Psoas muscle (tissue), 7 donors: ENCODE measurements at regions not wholly inside any gene's neighbourhood (a gene's known extent, or its start where the extent isn't known, plus 50 kb on each side); places are given as distances from the start of the nearest gene placed in this dataset.

ENCODE experiments used
- ATAC-seq, 4 donors: fragments of 200-7000 bp; cut with Tn5 transposase; one replicate each; pipeline ENCODE4 v1.9.1; 2020; ENCODE audit warnings: moderate library complexity in 3 of 4, mild to moderate bottlenecking in 2 of 4
- DNase-seq, 2 donors: peaks; one replicate each; pipeline ENCODE4 v3.0.0-alpha.2; 2020
- H3K27ac ChIP-seq: fragments of 200-600 bp; one replicate; pipeline ENCODE4 v1.8.0; 2022
- H3K27me3 ChIP-seq, 3 donors: fragments of 200-600 bp in 1 of 3; one replicate each; pipeline versions ENCODE4 v1.6.1 to v1.8.0; 2013 to 2022; ENCODE audit warnings: low read length in 2 of 3, mild to moderate bottlenecking in 2 of 3, moderate library complexity in 1 of 3; ENCODE audit not compliant: insufficient read depth in 3 of 3
- H3K36me3 ChIP-seq, 2 donors: fragments of 200-600 bp in 1 of 2; one replicate each; pipeline versions ENCODE4 v1.6.1 to v1.8.0; 2013 to 2022; ENCODE audit warnings: low read depth in 1 of 2, mild to moderate bottlenecking in 1 of 2, moderate library complexity in 1 of 2; ENCODE audit not compliant: insufficient read depth in 1 of 2
- H3K4me1 ChIP-seq: fragments of 200-600 bp; one replicate; pipeline ENCODE4 v1.8.0; 2022
- H3K4me3 ChIP-seq: fragments of 200-600 bp; one replicate; pipeline ENCODE4 v1.8.0; 2022; ENCODE audit warnings: mild to moderate bottlenecking
- H3K9me3 ChIP-seq: fragments of 200-600 bp; one replicate; pipeline ENCODE4 v1.8.0; 2022
- CTCF ChIP-seq: fragments of 200-600 bp; IDR thresholded peaks from one replicate; pipeline ENCODE4 v1.8.0; 2022; ENCODE audit warnings: antibody characterized with exemption
- WGBS, 3 donors: extraction: QIAGEN DNeasy Blood & Tissue Kit; methylation state at CpG; one replicate each; pipeline versions ENCODE4 v1.1.6 to v1.1.7; 2013; 5-methylcytosine and 5-hydroxymethylcytosine counted together
- intact Hi-C, 2 donors: fragments of 100-400 bp; cut with DNase I; formaldehyde crosslinking; loops; one replicate each; pipeline versions ENCODE4 v1.11.0 to v1.14.2; 2022
- donor health status: healthy with polysubstance abuse.
- donor health status: DM: no; HTN: no; CAD: no; lungs with moderate emphysema.
- donor health status: Bipolar disorder and iron deficiency.
- donor health status: healthy.
- donor health status: DM: yes; HTN: yes; CAD: no.
- donor health status: DM: no; HTN: no; CAD: no.
- donor health status: DM: yes; HTN: yes; CAD: no.

- intact Hi-C loops: no loop called here
- Histone ChIP-seq H3K36me3 (no peaks in the 10 kb centered on the region), H3K27me3 (no peaks in the 10 kb centered on the region), H3K4me1 (no peaks in the 10 kb centered on the region), H3K27ac (no peak overlapping the region), H3K9me3 (peaks cover 8% of the 10 kb centered on the region), H3K4me3 (no peak overlapping the region)
- DNase-seq (no peak), ATAC-seq (no peak)
- no peak for TF ChIP-seq CTCF
Measured at GRCh38 chr4:148813289-148813688, 371.1 kb upstream of the NR3C2 start.

GRCh38 chr4:148812101-148812500 is 369.9 kb upstream of the NR3C2 start:
- DNase-seq (no peak), ATAC-seq (no peak)
- Histone ChIP-seq H3K4me3 (no peak overlapping the region), H3K27ac (no peak overlapping the region), H3K36me3 (no peaks in the 10 kb centered on the region), H3K9me3 (peaks cover 8% of the 10 kb centered on the region), H3K4me1 (no peaks in the 10 kb centered on the region), H3K27me3 (no peaks in the 10 kb centered on the region)
- WGBS, 3 donors: 12 to 35% (median 23%) methylated on average over 3 of the region's 3 CpGs
- intact Hi-C loops: no loop called here
- TF ChIP-seq CTCF: no peak

GRCh38 chr4:148810461-148810860 is 368.2 kb upstream of the NR3C2 start:
- no peaks in the 10 kb centered on the region for H3K36me3 ChIP-seq
- ATAC-seq: no peak
- no peaks in the 10 kb centered on the region for H3K4me1 ChIP-seq
- no peaks in the 10 kb centered on the region for H3K27me3 ChIP-seq
- WGBS, 3 donors: 79 to 89% (median 83%) methylated on average over 2 of the region's 2 CpGs
- no peak overlapping the region for H3K4me3 ChIP-seq
- no peak overlapping the region for H3K27ac ChIP-seq
- TF ChIP-seq CTCF: no peak
- no peak for DNase-seq
- H3K9me3 ChIP-seq: peaks cover 8% of the 10 kb centered on the region
- intact Hi-C loops: no loop called here

- ATAC-seq (no peak), DNase-seq (no peak)
- no peak for TF ChIP-seq CTCF
- H3K27me3 ChIP-seq: no peaks in the 10 kb centered on the region
- H3K27ac ChIP-seq: no peak overlapping the region
- peaks cover 8% of the 10 kb centered on the region for H3K9me3 ChIP-seq
- intact Hi-C loops: no loop called here
- H3K4me3 ChIP-seq: no peak overlapping the region
- H3K36me3 ChIP-seq: no peaks in the 10 kb centered on the region
- H3K4me1 ChIP-seq: no peaks in the 10 kb centered on the region
- 78 to 91% (median 88%) methylated on average over 1 of the region's 1 CpG for WGBS, 3 donors
Measured at GRCh38 chr4:148808416-148808815, 366.2 kb upstream of the NR3C2 start.

- no peak for TF ChIP-seq CTCF
- 41 to 68% (median 47%) methylated on average over 4 of the region's 4 CpGs for WGBS, 3 donors
Measured at GRCh38 chr4:148800940-148801339, 358.7 kb upstream of the NR3C2 start.

More at GRCh38 chr4:148800940-148801339, 358.7 kb upstream of the NR3C2 start:
- H3K4me1 ChIP-seq: peaks cover 5% of the 10 kb centered on the region
- H3K9me3 ChIP-seq: no peaks in the 10 kb centered on the region
- H3K4me3 ChIP-seq: no peak overlapping the region
- DNase-seq (peak in 1 of 2 donors; percentile 54), ATAC-seq (peak in 3 of 4 donors; percentile 47 to 79 (median 67))
- H3K27ac ChIP-seq: no peak overlapping the region
- intact Hi-C loops: no loop called here
- H3K36me3 ChIP-seq: no peaks in the 10 kb centered on the region
- H3K27me3 ChIP-seq: no peaks in the 10 kb centered on the region
